ENCODE measurements at regions not wholly inside any gene's neighbourhood (a gene's known extent, or its start where the extent isn't known, plus 50 kb on each side); places are given as distances from the start of the nearest gene placed in this dataset.

DNA sequence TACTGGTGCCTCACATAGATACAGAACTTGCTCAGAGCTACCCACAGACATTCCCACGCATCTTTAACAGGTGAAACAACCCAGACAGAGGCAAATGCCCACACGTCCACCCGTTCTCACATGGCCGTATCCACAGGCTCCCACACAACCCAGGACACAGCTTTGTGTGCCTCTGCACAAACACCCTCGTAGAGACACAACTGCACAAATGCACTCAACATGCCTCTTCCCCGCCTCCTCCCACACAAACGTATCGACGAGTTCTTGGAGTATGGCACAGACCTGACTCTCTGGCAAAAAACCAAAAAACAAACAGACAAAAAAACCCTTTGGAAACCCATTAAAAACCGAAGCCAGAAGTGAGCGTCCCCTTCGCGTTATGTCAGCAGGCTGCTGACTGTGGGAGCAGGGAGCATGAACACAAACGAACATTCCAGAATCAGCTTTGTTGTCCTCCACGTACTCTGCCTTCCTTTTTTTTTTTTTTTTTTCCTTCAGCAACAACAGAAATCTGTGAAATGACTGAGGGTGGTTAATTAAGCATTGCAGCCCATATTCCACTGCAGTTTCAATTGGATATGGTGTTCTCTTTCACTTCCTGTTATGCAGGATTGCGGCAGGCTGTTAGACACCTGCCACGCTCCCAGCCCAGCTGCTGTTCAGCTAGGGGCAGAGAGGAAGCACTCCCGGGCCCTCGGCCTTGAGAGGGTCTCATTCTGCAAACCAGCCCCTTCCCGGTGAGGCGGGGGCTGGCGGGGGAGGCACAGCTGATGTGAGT, 313.7 kb downstream of the MAF start:
- Histone ChIP-seq H3K27me3 (ENCODE audit: control insufficient read depth, insufficient read depth, low read length) (no peaks in the 10 kb centered on the region), H3K4me3 (ENCODE audit: low read depth, low read length) (no peak overlapping the region), H3K36me3 (ENCODE audit: control insufficient read depth, insufficient read depth, low read length) (no peaks in the 10 kb centered on the region)
- no peak for DNase-seq (ENCODE audit: low read depth)
- TF ChIP-seq, protein P1, sequence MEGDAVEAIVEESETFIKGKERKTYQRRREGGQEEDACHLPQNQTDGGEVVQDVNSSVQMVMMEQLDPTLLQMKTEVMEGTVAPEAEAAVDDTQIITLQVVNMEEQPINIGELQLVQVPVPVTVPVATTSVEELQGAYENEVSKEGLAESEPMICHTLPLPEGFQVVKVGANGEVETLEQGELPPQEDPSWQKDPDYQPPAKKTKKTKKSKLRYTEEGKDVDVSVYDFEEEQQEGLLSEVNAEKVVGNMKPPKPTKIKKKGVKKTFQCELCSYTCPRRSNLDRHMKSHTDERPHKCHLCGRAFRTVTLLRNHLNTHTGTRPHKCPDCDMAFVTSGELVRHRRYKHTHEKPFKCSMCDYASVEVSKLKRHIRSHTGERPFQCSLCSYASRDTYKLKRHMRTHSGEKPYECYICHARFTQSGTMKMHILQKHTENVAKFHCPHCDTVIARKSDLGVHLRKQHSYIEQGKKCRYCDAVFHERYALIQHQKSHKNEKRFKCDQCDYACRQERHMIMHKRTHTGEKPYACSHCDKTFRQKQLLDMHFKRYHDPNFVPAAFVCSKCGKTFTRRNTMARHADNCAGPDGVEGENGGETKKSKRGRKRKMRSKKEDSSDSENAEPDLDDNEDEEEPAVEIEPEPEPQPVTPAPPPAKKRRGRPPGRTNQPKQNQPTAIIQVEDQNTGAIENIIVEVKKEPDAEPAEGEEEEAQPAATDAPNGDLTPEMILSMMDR (IDR thresholded peaks at IDR 0.05; ENCODE audit: insufficient read depth, low read length, poor library complexity, severe bottlenecking), result no peak

DNA sequence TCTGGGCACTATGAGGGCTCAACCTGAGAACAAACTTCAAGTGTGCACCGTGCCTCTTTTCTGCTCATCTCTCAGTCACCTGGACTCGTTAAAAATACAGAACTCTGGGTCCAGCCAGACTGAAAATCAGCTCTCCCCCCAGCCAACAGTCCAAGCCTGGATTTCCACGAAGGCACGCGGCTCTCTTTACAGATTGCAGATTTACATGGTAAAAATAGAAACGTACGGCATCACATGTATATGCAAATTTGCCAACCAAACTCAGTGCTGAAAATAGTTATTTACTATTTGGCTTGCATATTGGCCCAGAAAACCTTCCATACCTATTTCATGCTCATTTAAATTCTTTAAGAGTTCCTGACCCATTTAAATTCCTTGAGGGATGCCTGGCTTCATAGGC, 315.8 kb downstream of the MAF start:
- Histone ChIP-seq H3K4me3 (ENCODE audit: low read depth, low read length) (no peak overlapping the region), H3K36me3 (ENCODE audit: control insufficient read depth, insufficient read depth, low read length) (no peaks in the 10 kb centered on the region), H3K27me3 (ENCODE audit: control insufficient read depth, insufficient read depth, low read length) (no peaks in the 10 kb centered on the region)
- DNase-seq (ENCODE audit: low read depth), result no peak
- TF ChIP-seq, protein P1 (IDR thresholded peaks at IDR 0.05; ENCODE audit: insufficient read depth, low read length, poor library complexity, severe bottlenecking), result no peak

DNA sequence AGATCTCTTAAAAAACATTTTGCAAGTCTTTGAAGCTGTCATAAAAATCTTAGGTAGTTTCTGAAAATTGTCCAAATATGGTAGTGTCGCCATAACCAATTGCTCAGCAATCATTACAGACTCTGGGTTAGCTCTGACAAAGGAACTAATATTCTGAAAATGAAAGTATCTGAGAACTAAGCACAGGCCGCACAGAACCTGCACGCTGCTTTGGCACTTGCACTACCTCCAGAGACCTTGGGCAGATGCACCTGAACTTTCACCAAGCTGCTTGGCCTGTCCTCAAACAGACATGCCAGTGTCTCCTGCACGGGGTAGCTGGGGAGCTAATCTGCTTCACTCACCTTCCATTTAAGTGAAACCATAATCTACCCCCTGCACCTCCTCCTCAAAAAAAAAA, 317.0 kb downstream of the MAF start:
- DNase-seq (ENCODE audit: low read depth), result no peak
- Histone ChIP-seq H3K4me3 (ENCODE audit: low read depth, low read length) (no peak overlapping the region), H3K27me3 (ENCODE audit: control insufficient read depth, insufficient read depth, low read length) (no peaks in the 10 kb centered on the region), H3K36me3 (ENCODE audit: control insufficient read depth, insufficient read depth, low read length) (no peaks in the 10 kb centered on the region)
- TF ChIP-seq, protein P1 (IDR thresholded peaks at IDR 0.05; ENCODE audit: insufficient read depth, low read length, poor library complexity, severe bottlenecking), result no peak

DNA sequence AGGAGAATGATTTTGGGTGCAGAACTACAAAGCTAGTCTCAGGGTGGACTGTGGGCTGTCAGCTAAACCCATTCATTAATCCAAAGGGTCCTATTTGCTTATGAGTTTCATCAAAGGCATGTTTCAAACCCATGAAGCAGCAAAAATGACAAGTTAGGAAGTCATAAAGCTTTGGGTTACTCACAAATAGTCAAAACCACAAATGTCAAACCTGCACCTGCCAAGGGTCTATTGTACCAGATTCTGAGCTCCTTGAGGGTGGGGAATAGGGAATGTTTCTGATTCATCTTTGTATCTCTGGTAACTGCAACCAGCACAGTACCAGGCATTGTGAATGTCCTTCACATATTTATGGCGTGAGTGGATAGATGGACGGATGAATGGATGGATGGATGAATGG, 317.7 kb downstream of the MAF start:
- TF ChIP-seq, protein P1 (IDR thresholded peaks at IDR 0.05; ENCODE audit: insufficient read depth, low read length, poor library complexity, severe bottlenecking), result no peak
- DNase-seq (ENCODE audit: low read depth), result no peak
- Histone ChIP-seq H3K4me3 (ENCODE audit: low read depth, low read length) (no peak overlapping the region), H3K27me3 (ENCODE audit: control insufficient read depth, insufficient read depth, low read length) (no peaks in the 10 kb centered on the region), H3K36me3 (ENCODE audit: control insufficient read depth, insufficient read depth, low read length) (no peaks in the 10 kb centered on the region)

DNA sequence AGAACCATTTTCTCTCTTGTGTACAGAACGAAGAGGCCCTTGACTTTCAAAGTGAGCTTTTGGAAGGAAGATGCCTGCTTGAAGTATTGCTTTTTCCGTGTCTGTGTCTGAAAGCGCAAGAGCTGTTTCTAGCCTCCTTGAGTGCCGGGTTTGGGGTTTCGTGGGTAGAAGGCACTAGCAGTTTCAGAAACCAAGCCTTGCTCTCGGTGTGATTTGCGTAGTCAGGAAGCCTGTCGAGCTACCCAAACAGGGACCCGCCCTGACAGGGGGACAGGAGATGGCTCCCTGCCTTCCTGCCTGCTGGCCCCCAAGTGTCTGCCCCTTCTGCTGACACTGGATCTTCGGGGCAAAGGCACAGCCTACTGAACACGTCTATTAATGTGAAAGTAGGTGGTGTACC, 322.0 kb downstream of the MAF start:
- Histone ChIP-seq H3K4me3 (ENCODE audit: low read depth, low read length) (no peak overlapping the region), H3K36me3 (ENCODE audit: control insufficient read depth, insufficient read depth, low read length) (no peaks in the 10 kb centered on the region), H3K27me3 (ENCODE audit: control insufficient read depth, insufficient read depth, low read length) (no peaks in the 10 kb centered on the region)
- TF ChIP-seq, protein P1 (IDR thresholded peaks at IDR 0.05; ENCODE audit: insufficient read depth, low read length, poor library complexity, severe bottlenecking), result no peak
- DNase-seq (ENCODE audit: low read depth), result no peak

DNA sequence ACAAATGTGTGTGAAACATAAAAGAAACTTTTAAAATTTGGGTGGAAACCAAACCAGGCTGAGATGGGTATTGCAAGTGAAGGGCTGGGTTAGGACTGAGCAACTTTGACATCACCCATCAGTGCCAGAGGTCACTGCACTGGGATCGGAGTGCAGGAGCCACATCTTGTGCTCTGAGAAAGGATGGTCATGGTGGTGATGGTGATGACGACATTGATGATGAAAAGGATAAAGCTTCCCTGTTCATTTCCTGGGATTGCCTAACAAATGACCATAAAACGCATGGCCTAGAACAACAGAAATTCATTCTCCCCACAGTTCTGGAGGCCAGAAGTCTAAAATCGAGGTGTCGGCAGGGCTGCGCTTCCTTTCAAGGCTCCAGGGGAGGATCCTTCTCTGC, 324.0 kb downstream of the MAF start:
- TF ChIP-seq, protein P1 (IDR thresholded peaks at IDR 0.05; ENCODE audit: insufficient read depth, low read length, poor library complexity, severe bottlenecking), result no peak
- no peaks in the 10 kb centered on the region for H3K36me3 ChIP-seq (ENCODE audit: control insufficient read depth, insufficient read depth, low read length)

More for the DNA sequence above, 324.0 kb downstream of the MAF start:
- H3K27me3 ChIP-seq (ENCODE audit: control insufficient read depth, insufficient read depth, low read length), result no peaks in the 10 kb centered on the region
- no peak for DNase-seq (ENCODE audit: low read depth)
- no peak overlapping the region for H3K4me3 ChIP-seq (ENCODE audit: low read depth, low read length)
